HG03457 (cell line): ENCODE measurements at regions not wholly inside any gene's neighbourhood (a gene's known extent, or its start where the extent isn't known, plus 50 kb on each side); places are given as distances from the start of the nearest gene placed in this dataset.

Source experiments
- ATAC-seq: cut with Tn5 transposase; IDR thresholded peaks from one replicate; pipeline ENCODE4 v1.9.1; 2021; ENCODE audit warnings: moderate number of reproducible peaks; ENCODE audit not compliant: unreplicated experiment

DNA sequence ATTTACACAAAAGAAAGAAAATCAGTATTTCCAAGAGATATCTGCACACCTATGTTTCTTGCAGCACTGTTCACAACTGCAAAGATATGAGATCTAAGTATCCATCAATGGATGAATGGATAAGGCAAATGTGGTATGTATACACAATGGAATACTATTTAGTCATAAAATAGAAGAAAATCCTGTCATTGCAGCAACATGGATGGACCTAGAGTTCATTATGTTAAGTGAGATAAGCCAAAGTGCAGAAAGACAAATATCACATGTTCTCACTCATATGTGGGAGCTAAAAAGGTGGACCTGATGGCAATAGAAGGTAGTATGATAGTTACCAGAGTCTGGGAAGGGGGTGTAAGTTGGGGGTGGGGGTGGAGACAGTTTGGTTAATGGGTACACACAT, 1171.6 kb downstream of the SORCS1 start:
- no peak for ATAC-seq

DNA sequence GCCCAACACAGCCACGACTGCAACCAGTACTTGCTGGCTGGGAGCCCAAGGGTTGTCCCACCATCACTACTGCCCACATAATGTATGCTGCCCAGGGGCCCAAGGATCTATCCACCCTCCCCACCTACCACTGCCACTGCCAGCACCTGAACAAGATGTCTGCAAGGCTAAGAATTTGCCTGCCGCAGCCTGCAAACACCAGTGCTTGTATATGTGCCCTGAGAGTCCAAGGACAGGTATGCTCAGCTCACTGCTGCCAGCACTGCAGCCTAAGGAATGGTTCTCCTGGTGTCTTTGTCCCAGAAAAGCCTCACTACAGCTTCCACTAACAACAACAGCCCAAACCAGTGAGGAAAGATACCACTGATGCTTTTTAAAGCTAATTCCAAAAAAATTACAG, 1174.0 kb downstream of the SORCS1 start:
- ATAC-seq = no peak

DNA sequence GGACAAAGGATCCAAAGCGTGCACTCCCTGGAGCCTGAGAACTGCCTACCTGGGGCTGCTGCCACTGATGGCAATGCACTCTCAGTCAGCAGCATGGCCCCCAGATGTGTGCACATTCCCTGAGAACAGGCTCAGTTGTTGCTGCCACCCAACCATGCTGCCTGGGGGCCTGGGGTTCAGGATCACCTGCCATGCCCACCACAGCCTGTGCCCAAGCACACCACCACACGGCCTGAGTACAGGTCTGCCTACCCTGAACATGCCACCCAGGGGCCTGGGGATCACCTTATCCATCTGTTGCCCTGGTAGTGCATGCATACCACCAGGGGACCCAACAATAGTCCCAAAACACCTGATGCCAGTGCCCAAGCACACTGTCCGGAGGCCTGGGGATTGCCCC, 1174.5 kb downstream of the SORCS1 start:
- ATAC-seq = no peak

DNA sequence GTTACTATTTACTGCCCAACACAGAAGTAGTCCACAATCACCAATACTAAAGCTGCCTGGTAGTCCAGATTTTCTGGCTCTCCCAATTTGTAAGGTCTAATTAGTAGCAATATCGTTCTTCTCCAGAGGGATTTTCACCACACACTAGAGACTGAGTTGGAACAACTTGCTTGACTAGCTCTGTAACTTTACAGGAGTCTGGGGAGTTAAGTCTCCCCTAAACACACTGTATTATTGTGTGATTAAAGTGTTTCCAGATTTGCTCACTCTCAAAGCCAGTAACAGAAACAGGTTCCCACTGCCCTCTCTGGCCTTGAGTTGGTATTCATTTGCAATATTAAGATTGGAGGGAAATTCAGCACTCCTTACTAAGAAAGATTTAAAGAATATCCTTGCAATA, 1175.7 kb downstream of the SORCS1 start:
- ATAC-seq = no peak

DNA sequence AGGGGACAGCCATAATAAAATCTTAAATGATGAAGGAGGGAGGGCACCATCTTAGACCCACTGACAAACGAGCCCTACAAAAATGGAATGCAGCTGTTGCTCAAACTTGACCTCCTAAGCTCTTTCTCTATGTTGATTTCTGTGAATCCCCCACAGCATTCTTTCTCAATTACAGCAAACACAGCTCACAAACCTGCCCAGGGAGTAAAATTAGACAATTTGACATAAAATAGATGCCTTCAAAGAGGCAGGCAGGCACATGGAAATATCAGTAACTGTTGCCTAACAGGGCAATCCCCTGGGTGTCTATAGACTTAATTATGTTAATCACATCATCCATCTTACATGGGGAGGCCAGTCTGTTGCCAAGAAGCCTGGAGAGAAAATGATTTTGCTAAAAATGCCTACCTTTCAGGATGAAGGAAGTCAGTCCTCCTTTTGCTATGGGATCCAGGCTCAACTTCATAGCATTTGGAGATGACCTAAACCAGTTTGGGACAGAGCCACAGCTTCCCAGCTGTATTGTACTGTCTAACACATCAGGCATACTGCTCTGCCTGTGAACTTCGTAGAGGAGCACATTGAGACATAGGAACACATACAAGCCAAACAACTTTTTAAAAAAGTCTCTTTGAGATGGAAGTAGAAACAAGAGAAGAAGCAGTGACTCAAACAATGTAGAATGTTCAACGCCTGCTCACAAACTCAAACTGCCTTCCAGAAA, 1177.4 kb downstream of the SORCS1 start:
- no peak for ATAC-seq

DNA sequence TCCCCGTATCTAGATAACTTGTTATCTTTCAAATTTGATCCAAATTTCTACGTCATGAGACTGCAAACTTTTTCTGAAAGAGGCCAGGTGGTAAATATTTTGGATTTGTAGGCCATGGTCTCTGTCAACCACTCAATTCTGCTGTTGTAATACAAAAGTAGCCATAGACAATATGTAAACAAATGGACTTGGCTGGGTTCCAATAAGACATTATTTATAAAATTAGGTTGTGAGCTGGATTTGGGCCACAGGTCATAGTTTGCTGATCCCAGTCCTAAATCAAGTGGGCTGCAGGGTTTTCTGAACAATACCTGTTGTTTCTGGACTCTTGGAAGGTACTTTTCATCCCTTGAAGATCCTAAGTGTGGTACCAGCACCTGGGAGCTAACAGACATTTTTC, 1178.0 kb downstream of the SORCS1 start:
- no peak for ATAC-seq

DNA sequence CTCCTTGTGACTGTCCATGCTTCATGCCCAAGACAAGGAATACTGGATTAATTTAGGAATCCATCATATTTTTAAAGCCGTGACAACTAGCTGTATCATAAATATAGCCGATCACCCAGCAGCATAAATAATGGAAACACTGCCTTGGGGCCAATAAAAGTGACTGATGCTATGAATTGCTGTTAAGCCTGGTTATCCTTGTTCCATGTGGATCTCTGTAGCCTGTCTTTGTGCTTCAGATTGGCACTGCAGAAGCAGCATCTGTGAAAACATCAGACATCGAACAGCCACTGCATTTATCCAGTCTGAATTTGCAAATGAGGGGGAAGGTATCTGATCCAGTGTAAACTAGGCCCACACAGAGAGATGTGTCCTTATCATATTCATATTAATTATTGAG, 1181.8 kb downstream of the SORCS1 start:
- ATAC-seq = no peak

DNA sequence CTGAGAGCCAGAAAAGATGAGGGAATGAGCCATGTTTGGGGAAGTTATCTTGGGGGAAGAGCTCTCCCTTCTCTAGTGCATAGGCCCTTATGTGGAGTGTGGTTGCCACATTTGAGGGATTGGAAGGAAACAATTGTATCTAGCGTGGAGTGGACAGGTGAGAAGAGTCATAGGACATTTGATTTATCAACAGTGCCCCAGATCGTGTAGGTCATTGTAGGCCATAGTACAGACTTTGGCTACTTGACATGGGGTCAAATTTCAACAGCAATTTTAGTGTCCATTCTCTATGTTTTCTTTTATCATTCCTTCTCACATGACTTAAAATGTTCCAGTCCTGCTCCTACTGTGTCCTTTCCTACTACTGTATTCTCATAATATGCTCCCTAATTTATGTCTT, 1182.8 kb downstream of the SORCS1 start:
- ATAC-seq = no peak

DNA sequence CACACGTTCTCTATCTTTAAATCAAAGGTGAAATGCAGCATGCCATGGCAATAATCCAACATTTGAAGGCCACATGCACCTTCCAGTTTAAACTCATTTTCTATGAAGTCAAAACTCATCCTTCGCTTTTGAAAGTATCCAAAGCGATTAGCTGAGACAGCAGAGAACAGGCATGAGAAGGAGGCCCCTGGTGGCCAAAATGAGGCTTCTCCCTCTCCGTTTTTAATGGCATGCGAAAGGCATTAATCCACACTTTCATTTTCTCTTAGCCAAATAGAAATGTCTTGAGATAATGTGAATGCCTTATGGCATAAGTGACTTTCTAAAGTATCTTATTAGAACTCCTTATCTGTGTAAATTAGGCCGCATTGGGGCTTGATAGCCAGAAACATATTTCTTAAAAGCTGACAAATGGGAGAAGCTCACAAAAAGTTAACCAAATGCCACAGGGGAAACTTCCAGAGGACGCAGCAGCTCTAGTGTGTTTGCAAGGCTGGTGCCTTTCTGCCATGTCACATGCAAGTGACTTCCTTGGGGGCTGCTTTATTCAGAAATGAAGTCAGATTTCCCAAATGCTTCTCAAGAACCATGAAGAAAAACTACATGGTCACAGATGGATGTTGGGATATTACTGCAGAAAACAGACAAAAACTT, 1189.6 kb downstream of the SORCS1 start:
- ATAC-seq = no peak

DNA sequence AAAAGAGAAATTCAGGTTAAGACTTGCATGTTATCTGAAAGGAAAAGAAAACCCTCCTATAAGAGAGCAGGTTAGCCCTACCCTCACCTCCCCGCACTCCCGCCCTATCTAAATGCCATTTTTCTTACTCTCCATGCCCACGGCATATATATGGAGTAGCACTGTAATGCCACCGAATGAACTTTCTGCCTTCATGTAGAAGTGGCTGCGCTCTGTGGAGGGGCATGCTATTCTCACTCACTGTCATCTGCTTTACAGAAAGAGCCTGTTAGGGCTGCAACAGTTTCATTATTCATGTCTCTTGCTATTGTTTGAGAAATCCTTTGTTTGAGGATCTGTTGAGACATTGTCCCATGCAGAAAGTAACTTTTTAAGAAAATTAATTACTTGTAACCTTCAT, 1190.6 kb downstream of the SORCS1 start:
- ATAC-seq = no peak

DNA sequence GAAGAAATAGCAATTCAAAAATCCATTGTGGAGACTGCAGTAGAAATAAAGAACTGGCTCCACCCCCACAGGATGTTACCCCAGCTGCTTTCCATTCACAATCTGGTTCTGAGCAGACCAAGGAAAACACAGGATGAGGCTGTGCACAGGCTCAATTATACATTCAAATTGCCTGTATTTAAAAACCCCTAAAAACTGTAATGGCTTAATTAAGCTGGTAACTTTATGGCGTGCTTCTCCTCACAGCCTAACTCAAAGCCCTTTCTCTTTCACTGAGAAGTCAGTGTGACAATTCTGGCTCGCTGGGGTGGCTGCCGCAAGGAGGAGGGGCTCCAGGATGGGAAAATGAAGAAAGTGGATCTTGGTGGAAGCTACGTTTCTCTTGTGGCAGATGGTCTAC, 1191.1 kb downstream of the SORCS1 start:
- no peak for ATAC-seq

DNA sequence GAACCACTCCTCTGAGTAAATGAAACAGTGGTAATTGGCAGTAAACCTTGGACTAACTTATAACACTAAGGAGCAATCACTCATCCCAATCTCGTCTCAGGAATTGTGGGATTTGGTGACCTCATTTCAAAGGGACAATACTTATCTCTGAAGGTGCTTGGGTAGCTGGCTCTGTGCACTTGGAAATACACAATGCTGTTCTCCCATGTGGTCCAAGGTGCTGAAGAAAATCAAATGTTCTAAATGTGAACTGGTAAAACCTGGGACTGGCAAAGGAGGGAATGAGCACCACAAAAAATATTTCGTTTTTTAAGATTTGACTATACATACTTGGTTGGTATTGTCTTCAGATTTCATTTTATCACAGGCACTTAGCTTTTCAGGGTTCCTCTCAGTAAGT, 1193.0 kb downstream of the SORCS1 start:
- no peak for ATAC-seq

DNA sequence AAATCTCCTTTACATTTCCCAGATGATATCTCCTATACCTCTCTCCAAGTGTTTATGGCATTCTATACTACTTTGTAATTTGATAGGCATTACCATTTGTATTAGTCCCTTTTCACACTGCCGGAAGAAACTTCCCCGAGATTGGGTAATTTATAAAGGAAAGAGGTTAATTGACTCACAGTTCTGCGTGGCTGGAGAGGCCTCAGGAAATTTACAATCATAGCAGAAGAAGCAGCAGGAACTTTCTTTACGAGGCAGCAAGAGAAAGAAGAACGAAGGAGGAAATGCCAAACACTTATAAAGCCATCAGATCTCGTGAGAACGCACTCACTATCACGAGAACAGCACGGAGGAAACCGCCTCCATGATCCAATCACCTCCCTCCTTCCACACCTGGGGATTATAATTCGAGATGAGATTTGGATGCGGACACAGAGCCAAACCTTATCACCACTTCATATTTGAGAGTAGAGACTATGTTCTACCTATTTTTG, 1194.6 kb downstream of the SORCS1 start:
- ATAC-seq = no peak

DNA sequence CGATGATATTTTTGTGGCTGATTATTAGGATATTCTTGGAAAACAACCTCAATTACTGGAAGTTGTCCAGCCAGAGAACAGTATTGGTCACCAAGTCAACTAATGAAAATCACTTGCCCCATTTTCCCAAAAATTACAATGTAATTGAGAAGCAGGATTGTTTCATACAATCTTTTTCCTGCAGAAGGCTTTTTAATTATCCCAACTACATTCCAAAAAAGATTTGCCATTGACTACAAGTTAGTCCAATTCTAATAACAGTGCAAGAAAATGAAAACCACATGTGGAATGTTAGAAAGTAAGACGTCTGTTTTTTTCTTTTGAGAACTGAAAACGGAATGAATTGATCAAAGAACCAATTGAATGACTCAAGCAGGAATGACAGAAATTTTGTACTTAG, 1195.8 kb downstream of the SORCS1 start:
- no peak for ATAC-seq

DNA sequence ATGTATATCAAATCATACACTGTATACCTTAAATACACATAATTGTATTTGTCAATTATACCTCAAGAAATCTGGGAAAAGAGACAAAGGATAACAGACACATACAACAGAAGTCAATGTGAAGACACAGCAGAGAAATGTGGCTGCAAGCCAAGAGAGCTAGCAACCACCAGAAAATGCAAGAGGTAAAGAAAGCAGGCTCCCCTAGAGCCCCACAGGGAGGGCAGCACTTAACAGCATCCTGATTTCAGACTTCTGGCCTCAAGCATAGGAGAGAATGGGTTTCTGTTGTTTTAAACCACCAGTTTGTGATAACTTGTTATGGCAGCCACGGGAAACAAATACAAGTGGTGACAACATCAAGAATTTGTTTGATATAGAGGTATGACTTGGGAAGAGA, 1197.2 kb downstream of the SORCS1 start:
- no peak for ATAC-seq

DNA sequence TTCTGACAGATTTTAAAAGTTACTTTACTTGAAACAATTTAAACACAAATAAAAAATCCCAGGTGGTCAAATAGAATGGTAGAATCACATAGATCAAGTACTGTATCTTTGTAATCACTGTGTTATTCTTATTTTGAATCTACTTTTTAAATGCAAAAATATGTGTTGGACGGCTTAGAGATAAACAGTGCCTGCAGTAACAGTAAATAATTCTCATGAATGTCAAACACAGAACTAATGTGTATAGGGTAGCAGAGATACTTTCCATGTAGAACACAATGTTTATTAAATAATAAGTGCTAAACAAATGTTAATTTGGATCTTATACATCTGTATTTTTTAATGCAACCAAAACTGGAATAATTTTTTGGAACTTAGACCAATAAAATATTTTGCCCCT, 1199.4 kb downstream of the SORCS1 start:
- no peak for ATAC-seq

DNA sequence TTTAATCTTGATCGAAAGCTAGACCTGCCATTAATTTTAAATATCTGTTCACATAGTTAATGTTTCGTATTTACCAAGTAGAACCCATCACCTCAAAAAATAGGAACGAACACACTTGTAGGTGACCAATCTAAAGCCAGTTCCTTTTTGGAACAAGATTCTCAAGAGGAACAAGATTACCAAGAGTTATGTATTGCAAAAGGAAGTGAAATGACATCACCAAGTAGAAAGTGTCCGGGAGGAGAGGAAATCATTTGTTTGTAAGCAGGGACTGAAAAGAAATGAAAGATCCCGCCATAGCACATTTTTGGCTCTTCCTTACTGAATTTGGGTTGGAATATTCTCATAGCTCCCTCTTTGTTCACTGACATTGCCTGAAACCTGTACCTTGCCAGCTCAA, 1200.5 kb downstream of the SORCS1 start:
- ATAC-seq = no peak

DNA sequence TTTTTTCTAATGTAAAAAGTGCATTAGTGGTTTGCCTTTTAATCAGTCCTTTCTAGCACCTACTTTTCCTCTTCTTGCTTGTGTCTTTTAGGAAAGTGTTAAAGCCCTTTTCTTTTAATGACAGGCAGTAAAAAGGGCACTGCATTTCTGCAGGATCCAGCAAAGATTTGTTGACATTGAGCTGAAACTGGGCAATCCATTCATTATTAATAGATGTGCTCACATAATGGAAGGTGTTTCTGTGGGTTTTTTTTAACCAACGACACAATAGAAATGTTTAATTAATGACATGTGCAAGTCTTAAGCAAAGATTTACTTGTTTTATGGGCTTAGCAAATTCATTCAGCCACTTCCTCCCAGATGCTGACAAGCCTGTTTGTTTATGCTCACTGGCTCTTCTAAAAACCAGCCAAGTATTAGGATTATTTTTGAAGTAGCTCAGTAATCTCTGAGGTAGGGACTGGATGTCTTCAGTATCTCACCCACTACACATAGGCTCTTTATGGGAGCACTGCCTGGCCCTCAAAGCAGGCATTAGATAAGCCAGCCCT, 1201.1 kb downstream of the SORCS1 start:
- no peak for ATAC-seq

DNA sequence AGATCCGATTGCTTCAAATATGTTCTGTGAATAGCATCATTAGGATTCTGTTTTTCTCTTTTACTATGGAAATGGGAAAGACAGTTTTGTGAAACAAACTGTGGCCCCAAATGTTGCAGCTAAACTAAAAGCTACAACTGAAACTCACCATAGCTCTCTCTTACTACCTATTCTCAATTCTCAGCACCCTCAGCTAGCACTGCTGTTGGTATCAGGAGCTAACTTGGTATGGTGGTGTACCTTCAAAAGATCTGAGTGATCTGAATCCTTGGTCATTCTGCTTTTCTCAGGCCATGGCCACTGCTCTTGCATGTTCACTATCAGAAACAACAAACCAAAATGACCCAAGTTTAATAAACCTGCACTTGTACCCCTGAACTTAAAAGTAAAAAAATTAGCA, 1208.0 kb downstream of the SORCS1 start:
- no peak for ATAC-seq

DNA sequence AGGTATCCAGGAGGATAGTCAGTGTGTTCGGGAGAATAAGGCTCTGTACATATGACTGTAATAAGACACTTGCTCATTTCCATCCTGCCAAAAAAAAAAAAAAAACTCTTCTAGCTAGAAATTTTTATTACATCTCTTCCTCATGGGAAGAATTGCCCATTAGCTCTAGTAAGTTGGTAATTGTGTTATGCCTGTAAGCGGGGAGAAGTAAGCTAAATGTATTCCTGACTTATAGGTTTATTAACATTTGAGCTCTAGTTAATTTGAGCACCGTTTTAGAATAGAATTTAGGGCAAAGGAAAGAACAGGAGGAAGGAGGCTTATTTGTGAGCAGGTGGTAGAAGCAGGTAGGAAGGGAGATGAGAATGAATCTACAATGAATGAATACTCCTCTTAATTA, 1210.6 kb downstream of the SORCS1 start:
- ATAC-seq = no peak

DNA sequence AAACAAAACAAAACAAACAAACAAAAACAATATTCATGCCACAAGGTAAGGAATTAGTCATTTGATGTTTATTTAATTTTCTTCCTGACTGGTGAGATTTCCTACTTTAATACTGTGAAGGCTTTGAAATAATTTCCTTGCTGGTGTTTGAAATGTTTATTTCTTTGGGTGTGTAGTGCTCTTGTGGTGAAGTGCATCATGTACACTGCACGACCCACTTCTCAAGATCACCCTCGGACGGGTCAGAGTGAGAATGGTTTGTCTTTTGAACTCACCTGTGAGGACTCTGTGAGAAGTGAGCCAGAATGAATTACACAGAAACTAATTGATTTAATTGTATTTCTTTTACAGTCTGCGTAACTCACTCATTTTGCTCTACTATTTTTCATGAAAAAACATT, 1211.5 kb downstream of the SORCS1 start:
- no peak for ATAC-seq

DNA sequence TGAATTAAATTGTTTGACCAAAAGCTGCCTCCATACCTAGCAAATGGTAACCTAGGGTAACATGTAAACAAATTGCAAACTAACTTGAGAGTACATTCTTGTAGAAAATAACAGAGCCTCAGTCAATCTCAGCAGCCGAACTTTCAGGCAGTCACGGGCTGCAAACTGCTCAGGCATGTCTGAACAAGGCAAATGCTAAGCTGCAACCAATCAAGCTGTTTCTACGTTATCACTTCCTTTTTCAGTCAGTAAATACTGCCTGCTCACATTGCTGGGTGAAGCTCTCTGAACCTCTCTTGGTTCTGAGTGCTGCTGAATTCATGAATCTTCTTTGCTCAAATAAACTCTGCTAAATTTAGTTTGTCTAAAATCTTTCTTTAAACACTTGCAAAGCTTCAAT, 1212.4 kb downstream of the SORCS1 start:
- peak; percentile 96 for ATAC-seq
